Spleen (tissue), 7 donors: ENCODE measurements at regions not wholly inside any gene's neighbourhood (a gene's known extent, or its start where the extent isn't known, plus 50 kb on each side); places are given as distances from the start of the nearest gene placed in this dataset.

Experiments
- POLR2A ChIP-seq, 3 donors: fragments of 450-650 bp; IDR thresholded peaks; one replicate each; pipeline ENCODE4 v1.5.1; 2017; ENCODE audit warnings: antibody characterized with exemption in 3 of 3, mild to moderate bottlenecking in 1 of 3
- POLR2AphosphoS5 ChIP-seq, 3 donors: sonication (generic); formaldehyde crosslinking; IDR thresholded peaks; one replicate each; pipeline ENCODE4 v1.5.1; 2017; ENCODE audit warnings: antibody characterized with exemption in 3 of 3
- TF ChIP-seq, protein P1 (sequence below), 11 experiments: fragments of 200-600 bp in 7 of 11; fragments of 450-650 bp in 4 of 11; sonication (generic) in 4 of 11; IDR thresholded peaks in 8 of 11; conservative IDR thresholded peaks in 3 of 11; 1 replicate in 7 of 11; 2 replicates in 4 of 11; pipeline versions ENCODE4 v1.4.0 to v1.8.0; 2016 to 2021; ENCODE audit warnings: antibody characterized with exemption in 11 of 11, inconsistent platforms in 4 of 11, mild to moderate bottlenecking in 1 of 11
- donor health status: DM: no; HTN: no; CAD: no; lungs with moderate emphysema.
- donor health status: DM: no; HTN: no; CAD: no.
- donor health status: DM: no; HTN: no; CAD: no.

DNA sequence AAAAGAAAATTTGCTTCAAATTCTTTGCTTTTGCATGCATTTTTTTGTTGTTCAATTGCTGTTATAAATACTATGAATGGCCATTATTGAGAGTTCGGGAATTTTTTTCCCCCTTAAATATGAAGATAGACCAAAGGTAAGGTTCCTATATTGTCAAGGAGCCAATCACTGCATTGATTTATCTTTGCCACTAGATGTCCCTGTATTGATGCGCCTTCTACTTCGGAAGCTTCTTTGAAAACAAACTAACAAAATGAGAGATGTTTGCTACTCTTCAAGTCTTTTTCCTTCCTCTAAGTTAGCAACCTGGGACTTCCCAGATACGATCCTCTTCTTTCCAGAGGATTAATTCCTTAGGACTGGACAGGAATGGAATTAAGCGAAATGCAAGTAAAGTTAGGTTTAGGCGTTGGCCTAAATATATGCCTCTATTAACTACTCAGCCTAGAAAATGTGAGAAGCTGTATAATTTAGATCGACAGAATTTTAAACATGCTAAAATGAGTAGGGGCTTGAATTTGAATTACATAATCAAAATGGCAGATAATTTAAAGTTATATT is 318.1 kb downstream of the AEBP2 start:
- TF ChIP-seq, protein P1, sequence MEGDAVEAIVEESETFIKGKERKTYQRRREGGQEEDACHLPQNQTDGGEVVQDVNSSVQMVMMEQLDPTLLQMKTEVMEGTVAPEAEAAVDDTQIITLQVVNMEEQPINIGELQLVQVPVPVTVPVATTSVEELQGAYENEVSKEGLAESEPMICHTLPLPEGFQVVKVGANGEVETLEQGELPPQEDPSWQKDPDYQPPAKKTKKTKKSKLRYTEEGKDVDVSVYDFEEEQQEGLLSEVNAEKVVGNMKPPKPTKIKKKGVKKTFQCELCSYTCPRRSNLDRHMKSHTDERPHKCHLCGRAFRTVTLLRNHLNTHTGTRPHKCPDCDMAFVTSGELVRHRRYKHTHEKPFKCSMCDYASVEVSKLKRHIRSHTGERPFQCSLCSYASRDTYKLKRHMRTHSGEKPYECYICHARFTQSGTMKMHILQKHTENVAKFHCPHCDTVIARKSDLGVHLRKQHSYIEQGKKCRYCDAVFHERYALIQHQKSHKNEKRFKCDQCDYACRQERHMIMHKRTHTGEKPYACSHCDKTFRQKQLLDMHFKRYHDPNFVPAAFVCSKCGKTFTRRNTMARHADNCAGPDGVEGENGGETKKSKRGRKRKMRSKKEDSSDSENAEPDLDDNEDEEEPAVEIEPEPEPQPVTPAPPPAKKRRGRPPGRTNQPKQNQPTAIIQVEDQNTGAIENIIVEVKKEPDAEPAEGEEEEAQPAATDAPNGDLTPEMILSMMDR (IDR thresholded peaks at IDR 0.05 in 8 of 11, conservative IDR thresholded peaks at IDR 0.05 in 3 of 11) = peak in 5 of 11 experiments; percentile 1 to 40 (median 17)
- TF ChIP-seq POLR2A (IDR thresholded peaks at IDR 0.05) (no peak), POLR2AphosphoS5 (IDR thresholded peaks at IDR 0.05) (no peak)
